PC-3 (cell line): ENCODE measurements at regions not wholly inside any gene's neighbourhood (a gene's known extent, or its start where the extent isn't known, plus 50 kb on each side); places are given as distances from the start of the nearest gene placed in this dataset.

Experiments
- CTCF ChIP-seq: fragments of 300-600 bp; sonication (generic); conservative IDR thresholded peaks from 2 replicates; pipeline ENCODE4 v1.5.1; 2017; ENCODE audit warnings: antibody characterized with exemption, low read depth, mild to moderate bottlenecking, low read length
- EZH2 ChIP-seq: fragments of 300-600 bp; sonication (generic); IDR thresholded peaks from one replicate; pipeline ENCODE4 v1.6.1; 2017; ENCODE audit warnings: antibody characterized with exemption, mild to moderate bottlenecking, low read length; ENCODE audit not compliant: unreplicated experiment
- EZH2phosphoT487 ChIP-seq: fragments of 300-600 bp; sonication (generic); IDR thresholded peaks from 2 replicates; pipeline ENCODE4 v1.6.1; 2018; ENCODE audit warnings: mild to moderate bottlenecking, antibody characterized with exemption, low read length, borderline replicate concordance

DNA sequence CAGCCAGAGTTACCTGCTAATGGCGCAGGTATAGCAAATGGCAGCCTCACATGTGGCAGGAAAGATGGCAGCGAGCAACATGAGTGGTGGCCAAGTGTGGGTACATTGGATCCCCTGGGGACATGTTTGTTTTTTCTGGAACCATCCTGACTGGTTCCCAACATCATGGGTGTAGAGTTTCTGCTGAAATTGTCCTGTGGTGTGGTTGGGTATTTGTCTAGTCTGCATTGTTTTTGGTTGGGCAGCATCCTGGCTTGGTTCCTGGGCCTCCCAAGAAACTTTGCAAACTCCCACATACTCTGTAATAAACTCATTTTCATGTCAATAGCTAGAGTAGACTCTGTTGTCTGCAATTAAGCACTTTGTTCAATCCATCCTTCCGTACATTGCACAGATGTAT is 282.6 kb downstream of the CDC5L start:
- TF ChIP-seq CTCF (no peak), EZH2 (no peak), EZH2phosphoT487 (no peak)
